OCI-LY3 (cell line): ENCODE measurements at regions not wholly inside any gene's neighbourhood (a gene's known extent, or its start where the extent isn't known, plus 50 kb on each side); places are given as distances from the start of the nearest gene placed in this dataset.

Experiments
- CTCF ChIP-seq: fragments of 200-600, 300-600 bp; sonication (generic); IDR thresholded peaks from 2 replicates; pipeline ENCODE4 v1.5.1; 2014; ENCODE audit warnings: antibody characterized with exemption, low read length, low read depth
- EZH2phosphoT487 ChIP-seq: fragments of 200-600 bp; shearing (Covaris generic); IDR thresholded peaks from 2 replicates; pipeline ENCODE4 v1.6.1; 2018; ENCODE audit warnings: antibody characterized with exemption, mixed run types, low read depth

GRCh38 chr18:5772306-5773105 lies 122.8 kb downstream of the TMEM200C start:
- no peak for TF ChIP-seq CTCF
- TF ChIP-seq EZH2phosphoT487: no peak
